Esophagus muscularis mucosa (tissue), 4 donors: ENCODE measurements at regions not wholly inside any gene's neighbourhood (a gene's known extent, or its start where the extent isn't known, plus 50 kb on each side); places are given as distances from the start of the nearest gene placed in this dataset.

Experiments
- DNase-seq: peaks from one replicate; pipeline ENCODE4 v3.0.0-alpha.2; 2017; ENCODE audit errors: extremely low spot score
- H3K27ac ChIP-seq, 4 donors: fragments of 200-600 bp; sonication (generic); replicated peaks in 1 of 4; 1 replicate in 3 of 4; 2 replicates in 1 of 4; pipeline ENCODE4 v1.5.1; 2016 to 2019; ENCODE audit warnings: mild to moderate bottlenecking in 1 of 4
- H3K27me3 ChIP-seq, 4 donors: fragments of 200-600 bp; sonication (generic); one replicate each; pipeline versions ENCODE4 v1.5.1 to v1.6.0; 2016 to 2019
- H3K36me3 ChIP-seq, 4 donors: fragments of 200-600 bp; sonication (generic); one replicate each; pipeline ENCODE4 v1.5.1; 2016 to 2019
- H3K4me1 ChIP-seq, 4 donors: fragments of 200-600 bp; sonication (generic); one replicate each; pipeline ENCODE4 v1.5.1; 2016 to 2019
- H3K4me3 ChIP-seq, 4 donors: fragments of 200-600 bp; sonication (generic); 1 replicate in 2 of 4; 2 replicates in 2 of 4; pipeline ENCODE4 v1.5.1; 2016 to 2019; ENCODE audit warnings: mild to moderate bottlenecking in 4 of 4, moderate library complexity in 1 of 4
- H3K9me3 ChIP-seq, 4 donors: fragments of 200-600 bp; sonication (generic); 1 replicate in 3 of 4; 2 replicates in 1 of 4; pipeline ENCODE4 v1.5.1; 2016 to 2019
- CTCF ChIP-seq, 3 experiments: fragments of 200-600 bp in 2 of 3; fragments of 450-650 bp in 1 of 3; sonication (generic) in 2 of 3; IDR thresholded peaks; one replicate each; pipeline ENCODE4 v1.5.1; 2017 to 2019; ENCODE audit warnings: antibody characterized with exemption in 3 of 3, mild to moderate bottlenecking in 2 of 3, moderate library complexity in 1 of 3
- EP300 ChIP-seq: sonication (generic); formaldehyde crosslinking; IDR thresholded peaks from one replicate; pipeline ENCODE4 v1.6.1; 2017; ENCODE audit warnings: antibody characterized with exemption
- POLR2A ChIP-seq: fragments of 450-650 bp; IDR thresholded peaks from one replicate; pipeline ENCODE4 v1.6.1; 2017; ENCODE audit warnings: antibody characterized with exemption, moderate library complexity, mild to moderate bottlenecking, low read depth
- POLR2AphosphoS5 ChIP-seq, 2 donors: sonication (generic); formaldehyde crosslinking; IDR thresholded peaks; one replicate each; pipeline ENCODE4 v1.6.1; 2017; ENCODE audit warnings: antibody characterized with exemption in 2 of 2
- WGBS: methylation state at CpG from one replicate; pipeline ENCODE4 v1.1.5; 2018; 5-methylcytosine and 5-hydroxymethylcytosine counted together
- intact Hi-C: fragments of 100-400 bp; cut with DNase I; formaldehyde crosslinking; loops from one replicate; pipeline ENCODE4 v1.15.1; 2023

GRCh38 chr1:222865718-222866117 lies 50.9 kb downstream of the DISP1 start:
- 78% methylated on average over 4 of the region's 4 CpGs for WGBS
- Histone ChIP-seq H3K27me3 (no peaks in the 10 kb centered on the region), H3K9me3 (no peaks in the 10 kb centered on the region), H3K27ac (no peak overlapping the region), H3K4me3 (no peak overlapping the region), H3K4me1 (no peaks in the 10 kb centered on the region), H3K36me3 (no peaks in the 10 kb centered on the region)
- DNase-seq, result no peak
- TF ChIP-seq CTCF (IDR thresholded peaks at IDR 0.05), result no peak
- no peak for TF ChIP-seq POLR2AphosphoS5 (IDR thresholded peaks at IDR 0.05)
- TF ChIP-seq EP300, result no peak
- TF ChIP-seq POLR2A, result no peak
- intact Hi-C loops, result no loop called here

GRCh38 chr1:222867316-222867715 lies 52.5 kb downstream of the DISP1 start:
- no peaks in the 10 kb centered on the region for H3K27me3 ChIP-seq
- no peak for DNase-seq
- H3K4me1 ChIP-seq, result no peaks in the 10 kb centered on the region
- no peaks in the 10 kb centered on the region for H3K9me3 ChIP-seq
- intact Hi-C loops, result no loop called here
- H3K27ac ChIP-seq, result no peak overlapping the region
- no peak for TF ChIP-seq EP300
- H3K4me3 ChIP-seq, result no peak overlapping the region
- no peaks in the 10 kb centered on the region for H3K36me3 ChIP-seq
- WGBS, result 91% methylated on average over 1 of the region's 1 CpG

GRCh38 chr1:222876182-222876581 lies 61.3 kb downstream of the DISP1 start:
- intact Hi-C loops, result no loop called here
- no peaks in the 10 kb centered on the region for H3K36me3 ChIP-seq
- WGBS, result 95% methylated on average over 1 of the region's 1 CpG

GRCh38 chr1:222877854-222878253 lies 63.0 kb downstream of the DISP1 start:
- Histone ChIP-seq H3K4me3 (no peak overlapping the region), H3K36me3 (no peaks in the 10 kb centered on the region), H3K27ac (no peak overlapping the region), H3K9me3 (no peaks in the 10 kb centered on the region), H3K27me3 (no peaks in the 10 kb centered on the region), H3K4me1 (peaks cover 0 to 21% (median 16%) of the 10 kb centered on the region in 4 donors)
- no peak for TF ChIP-seq EP300
- TF ChIP-seq CTCF (IDR thresholded peaks at IDR 0.05), result no peak
- TF ChIP-seq POLR2AphosphoS5 (IDR thresholded peaks at IDR 0.05), result no peak
- TF ChIP-seq POLR2A, result no peak
- 87% methylated on average over 2 of the region's 2 CpGs for WGBS
- intact Hi-C loops, result no loop called here
- no peak for DNase-seq

More at GRCh38 chr1:222876182-222876581, 61.3 kb downstream of the DISP1 start:
- H3K4me3 ChIP-seq, result no peak overlapping the region
- no peaks in the 10 kb centered on the region for H3K27me3 ChIP-seq
- H3K4me1 ChIP-seq, result peaks cover 0 to 21% (median 16%) of the 10 kb centered on the region in 4 donors
- no peak for DNase-seq
- H3K9me3 ChIP-seq, result no peaks in the 10 kb centered on the region
- H3K27ac ChIP-seq, result no peak overlapping the region
- no peak for TF ChIP-seq POLR2A
- no peak for TF ChIP-seq CTCF (IDR thresholded peaks at IDR 0.05)
- TF ChIP-seq POLR2AphosphoS5 (IDR thresholded peaks at IDR 0.05), result no peak
- no peak for TF ChIP-seq EP300

- intact Hi-C loops, result no loop called here
- H3K27ac ChIP-seq, result no peak overlapping the region
- no peak for TF ChIP-seq EP300
- no peak for TF ChIP-seq POLR2AphosphoS5 (IDR thresholded peaks at IDR 0.05)
- no peak for TF ChIP-seq POLR2A
- no peak for TF ChIP-seq CTCF (IDR thresholded peaks at IDR 0.05)
These were observed 65.7 kb downstream of the DISP1 start for GRCh38 chr1:222880587-222880986.

More at GRCh38 chr1:222880587-222880986, 65.7 kb downstream of the DISP1 start:
- no peak for DNase-seq
- peaks cover 0 to 21% (median 16%) of the 10 kb centered on the region in 4 donors for H3K4me1 ChIP-seq
- no peaks in the 10 kb centered on the region for H3K36me3 ChIP-seq
- WGBS, result 70% methylated on average over 2 of the region's 2 CpGs
- no peak overlapping the region for H3K4me3 ChIP-seq
- H3K9me3 ChIP-seq, result no peaks in the 10 kb centered on the region
- no peaks in the 10 kb centered on the region for H3K27me3 ChIP-seq
